Choroid plexus epithelial cell (primary cell): ENCODE measurements at regions not wholly inside any gene's neighbourhood (a gene's known extent, or its start where the extent isn't known, plus 50 kb on each side); places are given as distances from the start of the nearest gene placed in this dataset.

Experiments used
- DNase-seq: peaks from one replicate; pipeline ENCODE4 v3.0.0-alpha.2; 2010; ENCODE audit warnings: low read depth
- H3K4me3 ChIP-seq: 2 replicates; pipeline ENCODE4 v1.5.1; 2011; ENCODE audit warnings: low read depth, mild to moderate bottlenecking, control low read depth, low read length, moderate library complexity
- CTCF ChIP-seq: conservative IDR thresholded peaks from 2 replicates; pipeline ENCODE4 v1.5.1; 2011; ENCODE audit warnings: low read depth, mild to moderate bottlenecking, control low read depth, inconsistent platforms, low read length, moderate library complexity

GRCh38 chr13:77429320-77430142 is 102.6 kb upstream of the MYCBP2 start:
- H3K4me3 ChIP-seq: no peak overlapping the region
- peak; percentile 17 for DNase-seq
- no peak for TF ChIP-seq CTCF

- no peak for TF ChIP-seq CTCF
- DNase-seq: no peak
- no peak overlapping the region for H3K4me3 ChIP-seq
Observed at GRCh38 chr13:77425705-77426104, 98.8 kb upstream of the MYCBP2 start.

- no peak for TF ChIP-seq CTCF
Observed at GRCh38 chr13:77423296-77423695, 96.4 kb upstream of the MYCBP2 start.

GRCh38 chr13:77422724-77423123 is 95.8 kb upstream of the MYCBP2 start:
- no peak overlapping the region for H3K4me3 ChIP-seq
- no peak for DNase-seq

More at GRCh38 chr13:77423296-77423695, 96.4 kb upstream of the MYCBP2 start:
- no peak overlapping the region for H3K4me3 ChIP-seq
- no peak for DNase-seq

GRCh38 chr13:77417897-77418296 is 91.0 kb upstream of the MYCBP2 start:
- DNase-seq: no peak
- H3K4me3 ChIP-seq: no peak overlapping the region
- TF ChIP-seq CTCF: no peak

More at GRCh38 chr13:77422724-77423123, 95.8 kb upstream of the MYCBP2 start:
- no peak for TF ChIP-seq CTCF

- no peak overlapping the region for H3K4me3 ChIP-seq
- TF ChIP-seq CTCF: no peak
- no peak for DNase-seq
Observed at GRCh38 chr13:77416666-77417212, 89.8 kb upstream of the MYCBP2 start.
